ENCODE measurements at regions not wholly inside any gene's neighbourhood (a gene's known extent, or its start where the extent isn't known, plus 50 kb on each side); places are given as distances from the start of the nearest gene placed in this dataset.

GRCh38 chr1:30627206-30627605, 96.2 kb downstream of the MATN1 start:
- Histone ChIP-seq H3K27me3 (replicated peaks; ENCODE audit: control insufficient read depth, insufficient read depth, low read length, poor library complexity, severe bottlenecking) (no peaks in the 10 kb centered on the region), H3K4me1 (ENCODE audit: control insufficient read depth, insufficient read depth, low read length, poor library complexity, severe bottlenecking) (no peaks in the 10 kb centered on the region), H3K4me3 (ENCODE audit: insufficient read depth, low read depth, low read length, poor library complexity, severe bottlenecking) (no peak overlapping the region), H3K9me3 (ENCODE audit: control insufficient read depth, low read length) (no peaks in the 10 kb centered on the region), H3K36me3 (ENCODE audit: control insufficient read depth, insufficient read depth, low read length) (no peaks in the 10 kb centered on the region), H3K27ac (ENCODE audit: insufficient read depth, low read length, poor library complexity, severe bottlenecking) (no peak overlapping the region)
- DNase-seq, result no peak

- Histone ChIP-seq H3K27me3 (replicated peaks; ENCODE audit: control insufficient read depth, insufficient read depth, low read length, poor library complexity, severe bottlenecking) (peaks cover 4% of the 10 kb centered on the region), H3K36me3 (ENCODE audit: control insufficient read depth, insufficient read depth, low read length) (no peaks in the 10 kb centered on the region), H3K9me3 (ENCODE audit: control insufficient read depth, low read length) (no peaks in the 10 kb centered on the region), H3K4me3 (ENCODE audit: insufficient read depth, low read depth, low read length, poor library complexity, severe bottlenecking) (no peak overlapping the region), H3K4me1 (ENCODE audit: control insufficient read depth, insufficient read depth, low read length, poor library complexity, severe bottlenecking) (no peaks in the 10 kb centered on the region), H3K27ac (ENCODE audit: insufficient read depth, low read length, poor library complexity, severe bottlenecking) (no peak overlapping the region)
- DNase-seq, result no peak
Observed at GRCh38 chr1:30623431-30623830, 100.0 kb downstream of the MATN1 start.

GRCh38 chr1:30619619-30620018, 103.8 kb downstream of the MATN1 start:
- Histone ChIP-seq H3K27me3 (replicated peaks; ENCODE audit: control insufficient read depth, insufficient read depth, low read length, poor library complexity, severe bottlenecking) (peaks cover 6% of the 10 kb centered on the region), H3K27ac (ENCODE audit: insufficient read depth, low read length, poor library complexity, severe bottlenecking) (no peak overlapping the region), H3K4me1 (ENCODE audit: control insufficient read depth, insufficient read depth, low read length, poor library complexity, severe bottlenecking) (no peaks in the 10 kb centered on the region), H3K36me3 (ENCODE audit: control insufficient read depth, insufficient read depth, low read length) (no peaks in the 10 kb centered on the region), H3K9me3 (ENCODE audit: control insufficient read depth, low read length) (no peaks in the 10 kb centered on the region), H3K4me3 (ENCODE audit: insufficient read depth, low read depth, low read length, poor library complexity, severe bottlenecking) (no peak overlapping the region)
- DNase-seq, result no peak

GRCh38 chr1:30618335-30618747, 105.0 kb downstream of the MATN1 start:
- Histone ChIP-seq H3K27me3 (replicated peaks; ENCODE audit: control insufficient read depth, insufficient read depth, low read length, poor library complexity, severe bottlenecking) (peaks cover 6% of the 10 kb centered on the region), H3K4me3 (ENCODE audit: insufficient read depth, low read depth, low read length, poor library complexity, severe bottlenecking) (no peak overlapping the region), H3K9me3 (ENCODE audit: control insufficient read depth, low read length) (no peaks in the 10 kb centered on the region), H3K36me3 (ENCODE audit: control insufficient read depth, insufficient read depth, low read length) (no peaks in the 10 kb centered on the region), H3K4me1 (ENCODE audit: control insufficient read depth, insufficient read depth, low read length, poor library complexity, severe bottlenecking) (no peaks in the 10 kb centered on the region), H3K27ac (ENCODE audit: insufficient read depth, low read length, poor library complexity, severe bottlenecking) (no peak overlapping the region)
- DNase-seq, result no peak

GRCh38 chr1:30616759-30617158, 106.6 kb downstream of the MATN1 start:
- Histone ChIP-seq H3K27me3 (replicated peaks; ENCODE audit: control insufficient read depth, insufficient read depth, low read length, poor library complexity, severe bottlenecking) (peaks cover 6% of the 10 kb centered on the region), H3K4me3 (ENCODE audit: insufficient read depth, low read depth, low read length, poor library complexity, severe bottlenecking) (no peak overlapping the region), H3K9me3 (ENCODE audit: control insufficient read depth, low read length) (no peaks in the 10 kb centered on the region), H3K27ac (ENCODE audit: insufficient read depth, low read length, poor library complexity, severe bottlenecking) (no peak overlapping the region), H3K36me3 (ENCODE audit: control insufficient read depth, insufficient read depth, low read length) (no peaks in the 10 kb centered on the region), H3K4me1 (ENCODE audit: control insufficient read depth, insufficient read depth, low read length, poor library complexity, severe bottlenecking) (no peaks in the 10 kb centered on the region)
- DNase-seq, result no peak

GRCh38 chr1:30615816-30616590, 107.4 kb downstream of the MATN1 start:
- no peak for DNase-seq
- Histone ChIP-seq H3K36me3 (ENCODE audit: control insufficient read depth, insufficient read depth, low read length) (no peaks in the 10 kb centered on the region), H3K9me3 (ENCODE audit: control insufficient read depth, low read length) (no peaks in the 10 kb centered on the region), H3K4me3 (ENCODE audit: insufficient read depth, low read depth, low read length, poor library complexity, severe bottlenecking) (no peak overlapping the region), H3K27me3 (replicated peaks; ENCODE audit: control insufficient read depth, insufficient read depth, low read length, poor library complexity, severe bottlenecking) (peaks cover 6% of the 10 kb centered on the region), H3K27ac (ENCODE audit: insufficient read depth, low read length, poor library complexity, severe bottlenecking) (no peak overlapping the region), H3K4me1 (ENCODE audit: control insufficient read depth, insufficient read depth, low read length, poor library complexity, severe bottlenecking) (no peaks in the 10 kb centered on the region)

- Histone ChIP-seq H3K27ac (ENCODE audit: insufficient read depth, low read length, poor library complexity, severe bottlenecking) (no peak overlapping the region), H3K4me1 (ENCODE audit: control insufficient read depth, insufficient read depth, low read length, poor library complexity, severe bottlenecking) (no peaks in the 10 kb centered on the region), H3K4me3 (ENCODE audit: insufficient read depth, low read depth, low read length, poor library complexity, severe bottlenecking) (no peak overlapping the region), H3K9me3 (ENCODE audit: control insufficient read depth, low read length) (no peaks in the 10 kb centered on the region), H3K27me3 (replicated peaks; ENCODE audit: control insufficient read depth, insufficient read depth, low read length, poor library complexity, severe bottlenecking) (peaks cover 6% of the 10 kb centered on the region), H3K36me3 (ENCODE audit: control insufficient read depth, insufficient read depth, low read length) (no peaks in the 10 kb centered on the region)
- no peak for DNase-seq
Observed at GRCh38 chr1:30615076-30615795, 108.1 kb downstream of the MATN1 start.

GRCh38 chr1:30613188-30613587, 110.2 kb downstream of the MATN1 start:
- Histone ChIP-seq H3K36me3 (ENCODE audit: control insufficient read depth, insufficient read depth, low read length) (no peaks in the 10 kb centered on the region), H3K4me1 (ENCODE audit: control insufficient read depth, insufficient read depth, low read length, poor library complexity, severe bottlenecking) (no peaks in the 10 kb centered on the region), H3K27me3 (replicated peaks; ENCODE audit: control insufficient read depth, insufficient read depth, low read length, poor library complexity, severe bottlenecking) (no peaks in the 10 kb centered on the region), H3K27ac (ENCODE audit: insufficient read depth, low read length, poor library complexity, severe bottlenecking) (no peak overlapping the region), H3K4me3 (ENCODE audit: insufficient read depth, low read depth, low read length, poor library complexity, severe bottlenecking) (no peak overlapping the region), H3K9me3 (ENCODE audit: control insufficient read depth, low read length) (no peaks in the 10 kb centered on the region)
- no peak for DNase-seq

- Histone ChIP-seq H3K4me3 (ENCODE audit: insufficient read depth, low read depth, low read length, poor library complexity, severe bottlenecking) (no peak overlapping the region), H3K4me1 (ENCODE audit: control insufficient read depth, insufficient read depth, low read length, poor library complexity, severe bottlenecking) (no peaks in the 10 kb centered on the region), H3K9me3 (ENCODE audit: control insufficient read depth, low read length) (no peaks in the 10 kb centered on the region), H3K27ac (ENCODE audit: insufficient read depth, low read length, poor library complexity, severe bottlenecking) (no peak overlapping the region), H3K36me3 (ENCODE audit: control insufficient read depth, insufficient read depth, low read length) (no peaks in the 10 kb centered on the region), H3K27me3 (replicated peaks; ENCODE audit: control insufficient read depth, insufficient read depth, low read length, poor library complexity, severe bottlenecking) (no peaks in the 10 kb centered on the region)
- no peak for DNase-seq
Observed at GRCh38 chr1:30612536-30613065, 110.8 kb downstream of the MATN1 start.

- Histone ChIP-seq H3K27ac (ENCODE audit: insufficient read depth, low read length, poor library complexity, severe bottlenecking) (no peak overlapping the region), H3K4me1 (ENCODE audit: control insufficient read depth, insufficient read depth, low read length, poor library complexity, severe bottlenecking) (no peaks in the 10 kb centered on the region), H3K36me3 (ENCODE audit: control insufficient read depth, insufficient read depth, low read length) (no peaks in the 10 kb centered on the region), H3K4me3 (ENCODE audit: insufficient read depth, low read depth, low read length, poor library complexity, severe bottlenecking) (no peak overlapping the region), H3K9me3 (ENCODE audit: control insufficient read depth, low read length) (no peaks in the 10 kb centered on the region), H3K27me3 (replicated peaks; ENCODE audit: control insufficient read depth, insufficient read depth, low read length, poor library complexity, severe bottlenecking) (no peaks in the 10 kb centered on the region)
- no peak for DNase-seq
Observed at GRCh38 chr1:30611741-30612309, 111.6 kb downstream of the MATN1 start.
